IgD-negative memory B cell (primary cell): ENCODE measurements at regions not wholly inside any gene's neighbourhood (a gene's known extent, or its start where the extent isn't known, plus 50 kb on each side); places are given as distances from the start of the nearest gene placed in this dataset.

ENCODE experiments used
- H3K27ac Mint-ChIP-seq, 3 donors: one replicate each; pipeline ENCODE4 v1.8.0; 2020 to 2022; ENCODE audit warnings: mild to moderate bottlenecking in 3 of 3, mixed read lengths in 3 of 3, moderate library complexity in 1 of 3
- H3K27me3 Mint-ChIP-seq: one replicate; pipeline ENCODE4 v1.8.0; 2021; ENCODE audit warnings: mixed read lengths
- H3K36me3 Mint-ChIP-seq: one replicate; pipeline ENCODE4 v1.8.0; 2020; ENCODE audit warnings: mild to moderate bottlenecking, mixed read lengths
- H3K4me1 Mint-ChIP-seq, 3 donors: one replicate each; pipeline ENCODE4 v1.8.0; 2020 to 2022; ENCODE audit warnings: mixed read lengths in 3 of 3, mild to moderate bottlenecking in 1 of 3
- H3K4me3 Mint-ChIP-seq, 4 donors: one replicate each; pipeline ENCODE4 v1.8.0; 2020 to 2022; ENCODE audit warnings: mild to moderate bottlenecking in 4 of 4, mixed read lengths in 4 of 4, moderate library complexity in 3 of 4
- H3K9me3 Mint-ChIP-seq, 3 donors: one replicate each; pipeline ENCODE4 v1.8.0; 2020 to 2021; ENCODE audit warnings: mixed read lengths in 3 of 3, mild to moderate bottlenecking in 1 of 3

- Mint-ChIP-seq H3K9me3 (peaks cover 3% of the 10 kb centered on the region in 3 donors), H3K4me1 (no peaks in the 10 kb centered on the region), H3K4me3 (no peak overlapping the region), H3K27me3 (peaks cover 2% of the 10 kb centered on the region), H3K36me3 (no peaks in the 10 kb centered on the region), H3K27ac (no peak overlapping the region)
These were observed 197.4 kb downstream of the GAS1 start for GRCh38 chr9:86749894-86750255.

GRCh38 chr9:86749161-86749893, 198.0 kb downstream of the GAS1 start:
- Mint-ChIP-seq H3K9me3 (peaks cover 3% of the 10 kb centered on the region in 3 donors), H3K27ac (no peak overlapping the region), H3K36me3 (no peaks in the 10 kb centered on the region), H3K27me3 (peaks cover 2% of the 10 kb centered on the region), H3K4me3 (no peak overlapping the region), H3K4me1 (no peaks in the 10 kb centered on the region)

- H3K27me3 Mint-ChIP-seq, result peaks cover 2% of the 10 kb centered on the region
- no peaks in the 10 kb centered on the region for H3K4me1 Mint-ChIP-seq
- H3K9me3 Mint-ChIP-seq, result peaks cover 0 to 2% (median 0%) of the 10 kb centered on the region in 3 donors
- no peak overlapping the region for H3K27ac Mint-ChIP-seq
- no peaks in the 10 kb centered on the region for H3K36me3 Mint-ChIP-seq
- H3K4me3 Mint-ChIP-seq, result no peak overlapping the region
These were observed 199.6 kb downstream of the GAS1 start for GRCh38 chr9:86747711-86748110.

DNA sequence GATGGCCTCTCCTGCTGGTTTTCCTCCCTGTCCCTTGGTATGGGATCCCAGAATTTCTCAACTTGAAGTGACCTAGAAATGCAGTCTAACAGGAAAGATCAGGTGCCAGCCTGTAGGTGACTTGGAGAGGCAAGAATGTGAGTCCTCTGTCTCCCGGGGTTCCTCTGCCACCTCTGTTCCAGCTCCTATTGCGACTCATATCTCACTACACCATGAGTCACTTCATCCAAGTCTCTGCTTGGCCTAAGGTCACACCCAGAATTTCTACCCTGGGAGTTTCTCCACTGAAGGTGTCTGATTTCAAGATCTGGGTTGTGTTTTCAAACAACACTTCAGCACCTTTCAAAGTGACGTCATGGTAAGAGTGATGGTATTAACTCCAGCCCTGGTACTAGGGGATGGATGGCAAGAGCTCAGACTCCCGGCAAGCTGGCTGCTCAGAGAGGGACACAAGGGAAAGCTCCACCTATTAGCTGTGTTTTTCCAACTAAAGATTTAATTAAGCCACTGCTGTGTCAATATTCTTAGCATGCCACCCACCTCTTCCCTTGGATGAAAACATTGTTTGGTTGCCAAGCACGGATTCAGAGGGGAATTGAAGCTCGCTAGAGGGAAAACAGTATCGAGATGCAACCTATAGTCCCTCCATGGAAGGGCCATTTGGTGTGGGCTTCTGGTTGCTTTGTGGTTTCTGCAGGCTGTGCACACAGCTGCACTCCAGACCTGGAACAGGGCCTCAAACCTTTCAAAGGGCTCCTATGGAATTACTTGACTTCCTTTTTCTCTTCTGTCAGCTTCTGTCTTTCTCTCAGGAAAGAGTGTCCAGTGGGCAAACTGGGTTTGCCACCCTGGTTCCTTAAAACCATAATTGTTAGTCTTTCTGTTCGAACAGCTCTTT, 205.7 kb downstream of the GAS1 start:
- Mint-ChIP-seq H3K4me3 (no peak overlapping the region), H3K4me1 (no peaks in the 10 kb centered on the region), H3K27ac (no peak overlapping the region), H3K36me3 (no peaks in the 10 kb centered on the region), H3K27me3 (no peaks in the 10 kb centered on the region), H3K9me3 (peaks cover 2 to 4% (median 2%) of the 10 kb centered on the region in 3 donors)

DNA sequence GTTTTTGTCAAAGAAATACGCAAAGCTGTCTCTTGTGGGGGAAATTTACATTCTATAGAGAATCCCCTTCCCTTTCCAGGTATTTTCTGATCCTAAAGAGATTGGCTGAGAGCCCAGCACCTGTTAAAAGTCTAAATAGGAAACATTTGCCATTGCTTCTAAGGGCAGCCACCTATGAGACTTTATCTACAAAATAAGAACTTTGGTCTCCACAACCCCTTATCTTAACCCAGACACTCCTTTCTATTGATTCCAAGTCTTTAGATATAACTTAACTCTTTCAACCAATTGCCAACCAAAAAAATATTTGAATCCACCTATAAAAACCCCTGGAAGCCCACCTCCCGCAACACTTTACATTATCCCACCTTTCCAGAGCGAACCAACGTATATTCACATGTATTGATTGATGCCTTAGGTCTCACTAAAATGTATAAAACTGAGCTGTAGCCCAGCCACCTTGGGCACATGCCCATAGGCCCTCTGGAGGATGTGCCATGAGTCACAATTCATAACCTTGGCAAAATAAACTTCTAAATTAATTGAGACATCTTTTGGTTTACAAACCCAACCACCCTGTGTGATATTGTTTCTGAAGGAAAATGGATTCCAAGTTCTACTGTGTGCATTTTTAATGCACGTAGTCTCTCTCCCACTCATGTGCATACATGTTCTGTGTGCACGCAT, 211.4 kb downstream of the GAS1 start:
- Mint-ChIP-seq H3K9me3 (peaks cover 0 to 7% (median 2%) of the 10 kb centered on the region in 3 donors), H3K4me3 (no peak overlapping the region), H3K27me3 (no peaks in the 10 kb centered on the region), H3K4me1 (no peaks in the 10 kb centered on the region), H3K36me3 (no peaks in the 10 kb centered on the region), H3K27ac (no peak overlapping the region)

DNA sequence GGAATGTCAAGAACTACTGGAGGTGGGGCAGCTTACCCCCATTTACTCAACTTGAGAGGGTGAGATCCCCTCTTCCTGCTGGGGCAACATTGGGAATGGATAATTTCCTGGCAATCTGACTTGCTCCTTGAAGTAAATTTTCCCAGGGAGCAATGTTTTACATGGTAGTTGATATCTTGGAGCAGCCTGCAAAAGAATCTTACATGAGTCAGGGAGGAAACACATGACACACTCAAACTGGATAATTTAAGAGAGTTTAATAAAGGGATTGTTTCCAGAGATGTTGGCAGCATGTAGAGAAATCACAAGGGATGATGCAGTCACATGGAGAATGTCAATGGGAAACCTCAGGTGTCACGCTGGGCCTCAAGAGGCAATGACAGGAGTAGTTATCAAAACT, 212.5 kb downstream of the GAS1 start:
- no peak overlapping the region for H3K27ac Mint-ChIP-seq
- no peak overlapping the region for H3K4me3 Mint-ChIP-seq
- no peaks in the 10 kb centered on the region for H3K4me1 Mint-ChIP-seq
- H3K27me3 Mint-ChIP-seq, result no peaks in the 10 kb centered on the region
- H3K9me3 Mint-ChIP-seq, result peaks cover 0 to 7% (median 2%) of the 10 kb centered on the region in 3 donors
- H3K36me3 Mint-ChIP-seq, result no peaks in the 10 kb centered on the region

DNA sequence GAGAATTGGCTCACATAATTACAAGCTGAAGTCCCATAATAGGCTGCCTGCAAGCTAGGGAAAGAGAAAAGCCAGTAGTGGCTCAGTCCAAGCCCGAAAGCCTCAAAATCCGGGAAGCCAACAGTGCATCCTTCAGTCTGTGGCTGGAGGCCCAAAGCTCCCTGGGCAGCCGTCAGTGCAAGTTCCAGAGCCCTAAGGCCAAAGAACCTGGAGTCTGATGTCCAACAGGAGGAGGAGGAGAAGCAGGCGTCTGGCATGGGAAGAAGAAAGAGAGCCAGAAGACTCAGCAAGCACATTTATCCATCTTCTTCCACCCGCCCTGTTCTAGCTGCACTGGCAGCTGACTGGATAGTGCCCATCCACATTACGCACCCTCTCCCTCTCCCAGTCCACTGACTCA, 213.4 kb downstream of the GAS1 start:
- Mint-ChIP-seq H3K27ac (no peak overlapping the region), H3K4me3 (no peak overlapping the region), H3K4me1 (no peaks in the 10 kb centered on the region), H3K9me3 (peaks cover 0 to 7% (median 2%) of the 10 kb centered on the region in 3 donors), H3K27me3 (no peaks in the 10 kb centered on the region), H3K36me3 (no peaks in the 10 kb centered on the region)

DNA sequence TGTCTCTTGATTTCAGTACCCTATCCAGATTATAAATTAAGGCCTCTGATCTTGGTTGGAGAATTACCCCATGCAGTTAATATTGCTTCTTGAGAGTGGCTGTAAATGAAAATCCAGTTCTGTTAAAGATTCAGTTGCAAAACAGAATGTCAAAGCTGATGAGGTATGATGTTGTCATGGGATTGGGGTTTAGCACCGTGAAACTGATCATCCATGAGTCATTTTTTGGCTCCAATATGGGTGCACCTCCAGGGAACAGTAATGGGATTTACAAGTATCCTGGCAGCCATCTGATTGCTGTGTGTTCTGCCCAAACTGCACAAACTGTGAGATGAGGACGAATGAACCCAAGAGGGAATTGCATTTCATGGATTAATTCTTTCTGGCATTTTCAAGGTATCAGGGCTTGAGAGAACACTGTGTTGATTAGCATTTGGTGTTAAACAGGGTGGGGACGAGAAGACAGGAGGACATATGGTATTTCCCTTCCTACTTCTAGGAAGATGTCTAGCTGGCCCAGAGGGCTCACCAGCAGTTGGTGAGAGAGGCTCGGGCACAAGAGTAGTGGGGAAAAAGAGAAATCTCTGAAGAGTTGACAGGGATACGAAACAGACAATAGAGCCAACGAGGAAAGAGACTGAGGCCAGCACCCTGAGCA, 214.7 kb downstream of the GAS1 start:
- Mint-ChIP-seq H3K4me3 (no peak overlapping the region), H3K27ac (no peak overlapping the region), H3K36me3 (no peaks in the 10 kb centered on the region), H3K4me1 (no peaks in the 10 kb centered on the region), H3K27me3 (no peaks in the 10 kb centered on the region), H3K9me3 (peaks cover 0 to 3% (median 2%) of the 10 kb centered on the region in 3 donors)

DNA sequence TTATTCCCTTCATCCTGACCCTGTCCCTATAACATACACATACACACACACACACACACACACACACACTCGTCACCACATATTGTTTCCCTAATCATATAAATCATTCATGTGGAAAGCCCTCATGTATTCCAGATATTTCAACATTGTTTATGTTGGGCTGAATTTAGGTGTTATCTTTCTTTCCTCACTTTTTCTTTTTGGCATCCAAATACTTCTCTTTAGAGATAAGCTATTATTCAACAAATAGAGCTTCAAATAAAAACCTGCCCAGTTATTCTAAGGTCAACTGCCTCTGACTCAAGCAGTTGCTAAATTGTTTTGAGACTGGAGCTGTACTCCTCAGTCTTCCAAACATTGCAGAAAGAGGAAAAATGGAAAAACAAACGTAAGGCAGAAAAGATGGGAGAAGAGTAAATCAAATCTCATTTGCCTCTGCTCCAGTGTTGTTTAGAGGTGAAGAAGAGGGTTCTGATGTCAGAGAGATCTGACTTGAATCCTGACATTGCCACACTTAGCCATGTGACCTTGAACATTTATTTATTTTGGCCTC, 215.7 kb downstream of the GAS1 start:
- H3K4me3 Mint-ChIP-seq, result no peak overlapping the region
- H3K4me1 Mint-ChIP-seq, result no peaks in the 10 kb centered on the region
- no peaks in the 10 kb centered on the region for H3K27me3 Mint-ChIP-seq
- no peak overlapping the region for H3K27ac Mint-ChIP-seq
- no peaks in the 10 kb centered on the region for H3K36me3 Mint-ChIP-seq
- peaks cover 0 to 3% (median 3%) of the 10 kb centered on the region in 3 donors for H3K9me3 Mint-ChIP-seq

- Mint-ChIP-seq H3K27ac (no peak overlapping the region), H3K27me3 (no peaks in the 10 kb centered on the region), H3K4me3 (no peak overlapping the region), H3K9me3 (peaks cover 0 to 3% (median 3%) of the 10 kb centered on the region in 3 donors), H3K36me3 (no peaks in the 10 kb centered on the region), H3K4me1 (no peaks in the 10 kb centered on the region)
These were observed 217.0 kb downstream of the GAS1 start for GRCh38 chr9:86730163-86730928.

DNA sequence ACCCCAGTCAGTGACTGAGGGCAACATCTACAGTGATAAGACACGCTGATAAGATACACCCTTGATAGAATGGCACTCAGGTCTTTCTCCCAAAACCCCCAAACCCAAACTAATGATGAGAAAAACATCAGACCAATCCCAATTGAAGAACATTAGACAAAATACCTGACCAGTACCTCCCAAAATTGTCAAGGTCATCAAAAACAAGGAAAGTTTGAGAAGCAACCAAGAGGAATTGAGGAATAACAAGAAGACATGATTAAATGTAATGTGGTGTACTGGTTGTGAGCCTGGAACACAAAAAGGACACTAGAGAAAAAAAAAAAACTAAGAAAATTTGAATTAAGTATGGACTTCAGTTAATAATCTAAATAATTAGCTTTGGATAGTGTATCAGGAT, 222.8 kb downstream of the GAS1 start:
- no peaks in the 10 kb centered on the region for H3K36me3 Mint-ChIP-seq
- no peaks in the 10 kb centered on the region for H3K4me1 Mint-ChIP-seq
- H3K9me3 Mint-ChIP-seq, result peaks cover 0 to 4% (median 2%) of the 10 kb centered on the region in 3 donors
- peaks cover 1% of the 10 kb centered on the region for H3K27me3 Mint-ChIP-seq
- H3K4me3 Mint-ChIP-seq, result peak overlapping the region in 1 of 4 donors; percentile 47
- no peak overlapping the region for H3K27ac Mint-ChIP-seq

DNA sequence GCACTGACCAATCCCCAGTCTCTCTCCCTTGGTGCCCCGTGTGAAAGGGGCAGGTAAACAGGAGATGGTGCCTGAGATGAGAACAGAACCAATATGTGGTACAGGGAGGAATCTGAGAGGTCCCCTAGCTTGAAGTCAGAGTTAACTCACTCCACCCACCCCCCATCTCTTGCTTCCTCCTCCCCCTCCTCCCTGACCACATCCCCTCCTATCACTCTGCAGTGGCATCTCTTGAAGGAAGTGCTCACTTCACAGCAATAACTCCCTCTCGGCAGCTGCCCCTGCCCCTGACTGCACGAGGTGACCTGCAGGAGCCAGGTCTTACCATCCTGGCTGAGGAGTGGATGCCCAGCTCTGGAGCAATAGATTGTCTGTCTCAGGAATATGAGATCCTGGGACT, 224.0 kb downstream of the GAS1 start:
- Mint-ChIP-seq H3K27ac (no peak overlapping the region), H3K9me3 (peaks cover 0 to 4% (median 4%) of the 10 kb centered on the region in 3 donors), H3K36me3 (no peaks in the 10 kb centered on the region), H3K4me1 (no peaks in the 10 kb centered on the region), H3K4me3 (no peak overlapping the region), H3K27me3 (peaks cover 1% of the 10 kb centered on the region)

- H3K4me3 Mint-ChIP-seq, result no peak overlapping the region
- no peaks in the 10 kb centered on the region for H3K4me1 Mint-ChIP-seq
- H3K36me3 Mint-ChIP-seq, result peaks cover 1% of the 10 kb centered on the region
- no peak overlapping the region for H3K27ac Mint-ChIP-seq
- peaks cover 0 to 4% (median 4%) of the 10 kb centered on the region in 3 donors for H3K9me3 Mint-ChIP-seq
- peaks cover 1% of the 10 kb centered on the region for H3K27me3 Mint-ChIP-seq
These were observed 224.6 kb downstream of the GAS1 start for GRCh38 chr9:86722706-86723075.
